Fibroblast of lung (primary cell): ENCODE measurements at regions not wholly inside any gene's neighbourhood (a gene's known extent, or its start where the extent isn't known, plus 50 kb on each side); places are given as distances from the start of the nearest gene placed in this dataset.

Experiments
- DNase-seq, 2 donors: peaks; one replicate each; pipeline versions ENCODE4 v3.0.0 to v3.0.0-alpha.2; 2010; ENCODE audit warnings: low read depth in 2 of 2
- H2AFZ ChIP-seq: 2 replicates; pipeline ENCODE4 v1.5.1; 2012; ENCODE audit warnings: low read length, control low read depth, inconsistent platforms
- H3K27ac ChIP-seq: 2 replicates; pipeline ENCODE4 v1.5.1; 2011; ENCODE audit warnings: low read length, control low read depth; ENCODE audit not compliant: insufficient read depth
- H3K27me3 ChIP-seq: 2 replicates; pipeline ENCODE4 v1.5.1; 2011; ENCODE audit warnings: mild to moderate bottlenecking, low read length; ENCODE audit not compliant: control insufficient read depth, insufficient read depth
- H3K36me3 ChIP-seq: 2 replicates; pipeline ENCODE4 v1.5.1; 2011; ENCODE audit warnings: low read length; ENCODE audit not compliant: control insufficient read depth, insufficient read depth
- H3K4me1 ChIP-seq: 2 replicates; pipeline ENCODE4 v1.5.1; 2011; ENCODE audit warnings: low read length; ENCODE audit not compliant: control insufficient read depth, insufficient read depth; ENCODE audit errors: extremely low read depth
- H3K4me2 ChIP-seq: 2 replicates; pipeline ENCODE4 v1.5.1; 2011; ENCODE audit warnings: low read length, control low read depth; ENCODE audit not compliant: insufficient read depth; ENCODE audit errors: extremely low read depth
- H3K4me3 ChIP-seq, 4 experiments: fragments of 200-600 bp in 1 of 4; sonication (generic) in 1 of 4; replicated peaks in 1 of 4; 2 replicates each; pipeline ENCODE4 v1.5.1; 2011 to 2016; ENCODE audit warnings: low read length in 4 of 4, low read depth in 3 of 4, mild to moderate bottlenecking in 3 of 4, control low read depth in 2 of 4, inconsistent platforms in 1 of 4, mixed read lengths in 1 of 4; ENCODE audit not compliant: insufficient read depth in 1 of 4; ENCODE audit errors: control extremely low read depth in 1 of 4
- H3K79me2 ChIP-seq: 2 replicates; pipeline ENCODE4 v1.5.1; 2012; ENCODE audit warnings: mild to moderate bottlenecking, low read length, inconsistent platforms; ENCODE audit not compliant: control insufficient read depth, insufficient read depth
- H3K9ac ChIP-seq: 2 replicates; pipeline ENCODE4 v1.5.1; 2011; ENCODE audit warnings: mild to moderate bottlenecking, low read length, control low read depth; ENCODE audit not compliant: insufficient read depth
- H3K9me3 ChIP-seq: 2 replicates; pipeline ENCODE4 v1.5.1; 2012; ENCODE audit warnings: low read depth, low read length; ENCODE audit not compliant: control insufficient read depth, insufficient read depth
- H4K20me1 ChIP-seq: 2 replicates; pipeline ENCODE4 v1.5.1; 2011; ENCODE audit warnings: low read length; ENCODE audit not compliant: control insufficient read depth, insufficient read depth; ENCODE audit errors: extremely low read depth
- EZH2 ChIP-seq: IDR thresholded peaks from 2 replicates; pipeline ENCODE4 v1.5.1; 2012; ENCODE audit warnings: low read length, control low read depth, mild to moderate bottlenecking; ENCODE audit errors: missing control alignments
- TF ChIP-seq, protein P1 (sequence below), 2 donors: IDR thresholded peaks in 1 of 2; conservative IDR thresholded peaks in 1 of 2; 1 replicate in 1 of 2; 2 replicates in 1 of 2; pipeline ENCODE4 v1.5.1; 2011 to 2012; ENCODE audit warnings: low read length in 2 of 2, control low read depth in 1 of 2, inconsistent platforms in 1 of 2, low read depth in 1 of 2, mild to moderate bottlenecking in 1 of 2

DNA sequence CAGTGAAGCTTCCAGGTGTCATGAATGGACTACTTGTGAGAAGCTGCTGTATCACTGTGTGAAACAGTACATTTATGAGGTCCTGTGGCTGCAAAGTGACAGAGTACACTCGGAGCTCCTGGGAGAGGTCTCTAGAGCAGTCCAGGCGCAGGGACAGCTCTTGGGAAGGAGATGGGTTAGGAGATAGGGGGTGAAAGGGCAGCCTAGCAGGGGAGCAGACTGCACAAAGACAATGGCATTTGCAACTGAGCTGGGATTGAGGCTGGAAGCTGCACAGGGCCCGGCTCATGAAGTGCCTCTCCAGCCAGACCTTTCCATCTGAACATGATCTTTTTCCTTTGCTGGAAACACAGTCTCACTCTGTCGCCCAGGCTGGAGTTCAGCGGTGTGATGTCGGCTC lies 83.6 kb downstream of the RHOB start:
- Histone ChIP-seq H3K9me3 (no peaks in the 10 kb centered on the region), H3K79me2 (no peaks in the 10 kb centered on the region), H2AFZ (no peak overlapping the region), H4K20me1 (no peaks in the 10 kb centered on the region), H3K27me3 (no peaks in the 10 kb centered on the region), H3K36me3 (no peaks in the 10 kb centered on the region), H3K4me3 (no peak overlapping the region), H3K9ac (no peak overlapping the region), H3K4me1 (peaks cover under 1% of the 10 kb centered on the region), H3K27ac (no peak overlapping the region), H3K4me2 (no peak overlapping the region)
- TF ChIP-seq EZH2 = no peak
- TF ChIP-seq, protein P1, sequence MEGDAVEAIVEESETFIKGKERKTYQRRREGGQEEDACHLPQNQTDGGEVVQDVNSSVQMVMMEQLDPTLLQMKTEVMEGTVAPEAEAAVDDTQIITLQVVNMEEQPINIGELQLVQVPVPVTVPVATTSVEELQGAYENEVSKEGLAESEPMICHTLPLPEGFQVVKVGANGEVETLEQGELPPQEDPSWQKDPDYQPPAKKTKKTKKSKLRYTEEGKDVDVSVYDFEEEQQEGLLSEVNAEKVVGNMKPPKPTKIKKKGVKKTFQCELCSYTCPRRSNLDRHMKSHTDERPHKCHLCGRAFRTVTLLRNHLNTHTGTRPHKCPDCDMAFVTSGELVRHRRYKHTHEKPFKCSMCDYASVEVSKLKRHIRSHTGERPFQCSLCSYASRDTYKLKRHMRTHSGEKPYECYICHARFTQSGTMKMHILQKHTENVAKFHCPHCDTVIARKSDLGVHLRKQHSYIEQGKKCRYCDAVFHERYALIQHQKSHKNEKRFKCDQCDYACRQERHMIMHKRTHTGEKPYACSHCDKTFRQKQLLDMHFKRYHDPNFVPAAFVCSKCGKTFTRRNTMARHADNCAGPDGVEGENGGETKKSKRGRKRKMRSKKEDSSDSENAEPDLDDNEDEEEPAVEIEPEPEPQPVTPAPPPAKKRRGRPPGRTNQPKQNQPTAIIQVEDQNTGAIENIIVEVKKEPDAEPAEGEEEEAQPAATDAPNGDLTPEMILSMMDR (conservative IDR thresholded peaks at IDR 0.05 in 1 of 2, IDR thresholded peaks at IDR 0.05 in 1 of 2; ENCODE audit: low read depth in 1 of 2, low read length in 2 of 2) = no peak
- DNase-seq = no peak

DNA sequence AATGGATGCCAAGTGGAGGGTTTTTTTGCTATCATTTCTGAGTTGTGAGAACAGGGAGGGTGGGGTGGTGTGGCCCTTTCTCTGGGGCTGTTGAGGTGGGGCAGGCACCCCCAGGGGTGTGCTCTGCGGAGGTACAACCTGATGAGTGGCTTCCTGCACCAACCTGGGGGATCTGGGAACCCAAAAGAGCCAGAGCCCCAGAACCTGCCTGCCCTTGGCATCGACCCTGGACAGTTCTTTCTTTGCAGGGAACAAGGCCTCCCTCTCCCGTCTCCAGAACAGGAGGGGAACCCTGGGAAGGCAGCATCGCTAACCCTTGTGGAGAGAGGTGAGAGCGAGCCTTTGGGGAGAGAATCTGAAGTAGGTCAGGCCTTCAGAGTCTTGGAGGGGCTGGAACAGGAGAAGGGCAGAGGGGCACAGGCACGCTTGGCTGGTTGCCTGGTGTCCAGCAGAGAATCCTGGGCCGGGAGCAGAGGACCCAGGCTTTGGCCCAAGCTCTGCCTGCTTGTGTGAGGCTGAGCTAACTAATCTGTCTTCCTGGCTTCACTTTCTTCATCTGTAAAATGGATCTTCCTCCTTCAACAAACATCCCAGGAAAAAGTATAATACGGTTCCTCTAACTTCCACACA lies 84.9 kb downstream of the RHOB start:
- Histone ChIP-seq H3K27me3 (no peaks in the 10 kb centered on the region), H3K4me2 (no peak overlapping the region), H3K79me2 (no peaks in the 10 kb centered on the region), H3K9ac (no peak overlapping the region), H3K9me3 (no peaks in the 10 kb centered on the region), H2AFZ (no peak overlapping the region), H4K20me1 (no peaks in the 10 kb centered on the region), H3K4me1 (no peaks in the 10 kb centered on the region), H3K36me3 (no peaks in the 10 kb centered on the region), H3K27ac (no peak overlapping the region), H3K4me3 (no peak overlapping the region)
- DNase-seq = no peak
- TF ChIP-seq, protein P1 (conservative IDR thresholded peaks at IDR 0.05 in 1 of 2, IDR thresholded peaks at IDR 0.05 in 1 of 2; ENCODE audit: low read depth in 1 of 2, low read length in 2 of 2) = no peak
- TF ChIP-seq EZH2 = no peak

DNA sequence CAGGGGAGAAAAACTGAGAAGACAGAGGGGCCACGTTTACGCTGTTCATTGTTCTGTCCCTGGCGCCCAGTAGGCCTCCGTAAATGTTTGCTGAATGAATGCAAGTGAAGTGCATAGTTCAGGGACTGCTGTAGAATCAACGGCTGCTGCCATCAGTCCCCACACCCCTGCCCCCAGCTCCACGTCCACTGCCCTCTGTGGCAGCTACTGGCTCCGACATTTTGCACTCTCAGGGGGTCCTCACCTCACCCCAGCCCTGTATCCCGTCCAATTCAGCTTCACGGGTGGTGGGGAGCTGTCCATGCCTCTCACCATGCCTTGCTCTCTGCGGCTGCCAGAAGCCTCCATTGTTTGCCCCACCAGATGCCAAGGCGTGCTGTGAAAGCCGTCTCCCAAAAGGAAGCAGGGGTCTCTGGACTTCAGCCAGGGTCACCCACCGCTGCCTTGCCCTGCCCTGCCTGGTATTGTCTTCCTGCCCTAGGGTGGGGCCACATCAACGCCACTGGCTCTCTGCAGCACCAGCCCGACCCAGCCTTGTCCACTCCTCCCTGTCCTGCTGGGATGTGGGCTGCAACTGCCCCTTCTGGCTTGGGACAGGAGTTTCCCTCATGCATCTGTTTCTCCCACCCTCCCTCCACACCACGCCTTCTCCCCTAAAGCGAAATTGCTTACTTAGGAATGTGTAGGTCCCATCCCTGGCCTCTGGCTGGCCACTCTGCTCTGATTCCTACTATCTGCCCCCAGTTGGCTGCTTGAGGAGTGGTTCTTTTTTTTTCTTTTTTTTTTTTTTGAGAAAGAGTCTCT lies 86.0 kb downstream of the RHOB start:
- no peak for DNase-seq
- Histone ChIP-seq H3K27me3 (no peaks in the 10 kb centered on the region), H3K4me1 (no peaks in the 10 kb centered on the region), H3K9me3 (no peaks in the 10 kb centered on the region), H3K36me3 (no peaks in the 10 kb centered on the region), H3K9ac (no peak overlapping the region), H3K27ac (no peak overlapping the region), H2AFZ (no peak overlapping the region), H4K20me1 (no peaks in the 10 kb centered on the region), H3K4me2 (no peak overlapping the region), H3K79me2 (no peaks in the 10 kb centered on the region), H3K4me3 (no peak overlapping the region)
- no peak for TF ChIP-seq EZH2
- TF ChIP-seq, protein P1 (conservative IDR thresholded peaks at IDR 0.05 in 1 of 2, IDR thresholded peaks at IDR 0.05 in 1 of 2; ENCODE audit: low read depth in 1 of 2, low read length in 2 of 2) = no peak
